GM12878 (cell line): ENCODE measurements at regions not wholly inside any gene's neighbourhood (a gene's known extent, or its start where the extent isn't known, plus 50 kb on each side); places are given as distances from the start of the nearest gene placed in this dataset.

Source experiments
- ATAC-seq: fragments of 200-7000 bp; cut with Tn5 transposase; 3 replicates; pipeline ENCODE4 v1.9.1; 2020; ENCODE audit warnings: mild to moderate bottlenecking, moderate library complexity
- BruUV-seq: library from RNA; stranded (reverse); fragments of 400-500 nt; replicated peaks from 2 replicates; lab custom pipeline; 2021; lab: Mats Ljungman, UMichigan
- CTCF ChIA-PET: fragments of 300-600 bp; sonication (Branson Sonifier 250); formaldehyde crosslinking; extraction: SDS; loops from one replicate; lab custom pipeline; 2021; ENCODE audit warnings: inconsistent platforms; lab: Yijun Ruan, JAX
- POLR2A ChIA-PET: fragments of 350-600 bp; formaldehyde crosslinking; extraction: SDS; loops from one replicate; lab custom pipeline; 2021; ENCODE audit warnings: inconsistent platforms; lab: Charles Lee
- RAD21 ChIA-PET: fragments of 300-600 bp; sonication (Branson Sonifier 250); formaldehyde crosslinking; loops from one replicate; lab custom pipeline; 2023; ENCODE audit warnings: antibody characterized with exemption; ENCODE audit not compliant: unreplicated experiment; lab: Charles Lee
- SMC1A ChIA-PET: fragments of 300-600 bp; sonication (Branson Sonifier 250); formaldehyde crosslinking; loops from one replicate; lab custom pipeline; 2023; ENCODE audit not compliant: unreplicated experiment, uncharacterized antibody; lab: Charles Lee
- DNase-seq: peaks from one replicate; pipeline ENCODE4 v3.0.0-alpha.2; 2011; ENCODE audit warnings: low read depth, low spot score
- FAIRE-seq: peaks from 3 replicates; lab custom pipeline; 2011; peaks lifted over from hg19 to GRCh38; lab: Jason Lieb, UNC
- H2AFZ ChIP-seq: 2 replicates; pipeline ENCODE4 v1.6.0; 2011; ENCODE audit warnings: low read depth, low read length, control low read depth; ENCODE audit not compliant: control insufficient read depth
- H3K27ac ChIP-seq: 2 replicates; pipeline ENCODE4 v1.5.1; 2011; ENCODE audit warnings: control low read depth; ENCODE audit not compliant: control insufficient read depth, insufficient read depth
- H3K27me3 ChIP-seq, 2 experiments: replicated peaks in 1 of 2; 2 replicates each; pipeline versions ENCODE4 v1.6.0 to v1.6.1; 2011; ENCODE audit warnings: low read length in 1 of 2; ENCODE audit not compliant: control insufficient read depth in 2 of 2, insufficient read depth in 2 of 2
- H3K36me3 ChIP-seq, 2 experiments: 2 replicates each; pipeline ENCODE4 v1.5.1; 2011; ENCODE audit warnings: low read length in 1 of 2; ENCODE audit not compliant: control insufficient read depth in 2 of 2, insufficient read depth in 2 of 2
- H3K4me1 ChIP-seq: 2 replicates; pipeline ENCODE4 v1.6.1; 2011; ENCODE audit warnings: mild to moderate bottlenecking, low read length, moderate library complexity, mixed read lengths; ENCODE audit not compliant: control insufficient read depth, insufficient read depth
- H3K4me2 ChIP-seq: 2 replicates; pipeline ENCODE4 v1.6.0; 2011; ENCODE audit warnings: control low read depth; ENCODE audit not compliant: control insufficient read depth, insufficient read depth
- H3K4me3 ChIP-seq: fragments of 200-600 bp; sonication (generic); 2 replicates; pipeline ENCODE4 v1.5.1; 2016
- H3K79me2 ChIP-seq: 2 replicates; pipeline ENCODE4 v1.6.0; 2011; ENCODE audit warnings: low read length; ENCODE audit not compliant: control insufficient read depth, insufficient read depth
- H3K9ac ChIP-seq: 2 replicates; pipeline ENCODE4 v1.8.0; 2011; ENCODE audit warnings: low read length, control low read depth, mixed read lengths; ENCODE audit not compliant: control insufficient read depth, insufficient read depth
- H3K9me3 ChIP-seq: replicated peaks from 3 replicates; pipeline ENCODE4 v1.5.1; 2011; ENCODE audit warnings: mild to moderate bottlenecking, low read length; ENCODE audit not compliant: control insufficient read depth, insufficient read depth
- H4K20me1 ChIP-seq: 2 replicates; pipeline ENCODE4 v1.6.0; 2011; ENCODE audit not compliant: control insufficient read depth, insufficient read depth
- CHD1 ChIP-seq: IDR thresholded peaks from 2 replicates; pipeline ENCODE4 v1.6.1; 2012; ENCODE audit warnings: low read depth, low read length, improper control_type of control experiment
- LARP7 ChIP-seq: fragments of 450-650 bp; IDR thresholded peaks from 2 replicates; pipeline ENCODE4 v1.6.1; 2017; ENCODE audit warnings: mild to moderate bottlenecking
- MEF2A ChIP-seq: IDR thresholded peaks from 2 replicates; pipeline ENCODE4 v1.6.1; 2011; ENCODE audit warnings: low read depth, mild to moderate bottlenecking, low read length, moderate library complexity; ENCODE audit not compliant: insufficient read depth
- MLLT1 ChIP-seq: fragments of 450-650 bp; IDR thresholded peaks from 2 replicates; pipeline ENCODE4 v1.6.1; 2016; ENCODE audit warnings: mild to moderate bottlenecking
- PAX5 ChIP-seq: IDR thresholded peaks from 2 replicates; pipeline ENCODE4 v1.6.1; 2011; ENCODE audit warnings: low read depth, low read length, borderline replicate concordance
- SIX5 ChIP-seq: IDR thresholded peaks from 2 replicates; pipeline ENCODE4 v1.6.1; 2011; ENCODE audit warnings: mild to moderate bottlenecking, low read depth, low read length, moderate library complexity; ENCODE audit not compliant: severe bottlenecking
- TAF1 ChIP-seq: IDR thresholded peaks from 2 replicates; pipeline ENCODE4 v1.6.1; 2011; ENCODE audit warnings: mild to moderate bottlenecking, low read depth, low read length, borderline replicate concordance
- ZBED1 ChIP-seq: IDR thresholded peaks from 2 replicates; pipeline ENCODE4 v1.6.1; 2016; ENCODE audit warnings: borderline replicate concordance
- WGBS: methylation state at CpG from one replicate; pipeline ENCODE4 v1.1.6; 2016; ENCODE audit warnings: low lambda C conversion rate; ENCODE audit not compliant: insufficient replicate concordance, insufficient coverage; ENCODE audit errors: missing lambda C conversion rate; 5-methylcytosine and 5-hydroxymethylcytosine counted together
- in situ Hi-C: fragments of 300-500 bp; cut with MboI; formaldehyde crosslinking; loops from 9 replicates; pipeline ENCODE4 v1.14.3; 2018; ENCODE audit warnings: mixed read lengths
- intact Hi-C: fragments of 100-400 bp; cut with micrococcal nuclease; formaldehyde crosslinking; loops from one replicate; pipeline ENCODE4 v1.14.2; 2022; ENCODE audit not compliant: unreplicated experiment

DNA sequence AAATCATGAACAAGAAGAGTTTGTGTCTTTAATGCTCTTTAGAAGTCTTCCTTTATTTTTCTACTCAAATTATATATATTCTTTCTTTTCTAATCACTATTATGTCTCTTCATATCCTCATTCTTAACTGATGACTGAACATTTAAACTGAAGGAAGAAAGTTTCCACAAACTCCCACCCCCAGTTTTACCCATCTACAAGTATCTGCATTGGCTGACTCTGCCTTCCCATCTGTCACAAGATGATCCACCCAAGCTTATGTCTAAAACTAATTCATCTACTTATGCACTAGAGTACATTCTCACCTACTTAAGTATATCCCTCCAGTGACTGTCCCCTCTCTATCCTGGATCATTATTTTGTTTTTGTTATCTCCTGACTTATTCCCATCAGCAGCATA is 344.5 kb downstream of the PRR16 start:
- no peak for FAIRE-seq
- no peaks in the 10 kb centered on the region for H3K27me3 ChIP-seq
- ChIA-PET CTCF (interaction anchor here (0.6 kb wide), 1 partner anchor 41 kb away, joined by 4 read pairs; no protein-coding TSS in a partner anchor), SMC1A (interaction anchor here (0.6 kb wide), 1 partner anchor 8 kb away, joined by 4 read pairs; no protein-coding TSS in a partner anchor), POLR2A (no interaction called here), RAD21 (no interaction called here)
- no peaks in the 10 kb centered on the region for H4K20me1 ChIP-seq
- no peak overlapping the region for H3K27ac ChIP-seq
- H2AFZ ChIP-seq = no peak overlapping the region
- H3K9ac ChIP-seq = no peak overlapping the region
- no TSS peak for BruUV-seq
- no peak overlapping the region for H3K4me3 ChIP-seq
- in situ Hi-C loops = no loop called here
- no peaks in the 10 kb centered on the region for H3K36me3 ChIP-seq
- no peaks in the 10 kb centered on the region for H3K4me1 ChIP-seq
- no peaks in the 10 kb centered on the region for H3K79me2 ChIP-seq
- ATAC-seq = no peak
- no peaks in the 10 kb centered on the region for H3K9me3 ChIP-seq
- DNase-seq = no peak
- no peak overlapping the region for H3K4me2 ChIP-seq
- TF ChIP-seq CHD1 (no peak), ZBED1 (no peak), MLLT1 (no peak), LARP7 (no peak), SIX5 (no peak), PAX5 (no peak), TAF1 (no peak)
- intact Hi-C loops = no loop called here

GRCh38 chr5:120813551-120813950 is 349.5 kb downstream of the PRR16 start:
- no peaks in the 10 kb centered on the region for H3K36me3 ChIP-seq
- WGBS = 0% methylated on average over 2 of the region's 2 CpGs
- H2AFZ ChIP-seq = no peak overlapping the region
- SMC1A ChIA-PET = no interaction called here
- H3K27ac ChIP-seq = no peak overlapping the region
- RAD21 ChIA-PET = no interaction called here
- H3K4me1 ChIP-seq = no peaks in the 10 kb centered on the region
- H3K27me3 ChIP-seq = no peaks in the 10 kb centered on the region
- in situ Hi-C loops = no loop called here
- no peaks in the 10 kb centered on the region for H4K20me1 ChIP-seq
- no peaks in the 10 kb centered on the region for H3K79me2 ChIP-seq
- no peak overlapping the region for H3K9ac ChIP-seq
- no peak overlapping the region for H3K4me2 ChIP-seq
- intact Hi-C loops = no loop called here
- POLR2A ChIA-PET = no interaction called here
- BruUV-seq = no TSS peak
- no peaks in the 10 kb centered on the region for H3K9me3 ChIP-seq
- TF ChIP-seq MEF2A = no peak
- FAIRE-seq (no peak), DNase-seq (no peak), ATAC-seq (no peak)
- no peak overlapping the region for H3K4me3 ChIP-seq
- CTCF ChIA-PET = no interaction called here
